ENCODE measurements at regions not wholly inside any gene's neighbourhood (a gene's known extent, or its start where the extent isn't known, plus 50 kb on each side); places are given as distances from the start of the nearest gene placed in this dataset.

DNA sequence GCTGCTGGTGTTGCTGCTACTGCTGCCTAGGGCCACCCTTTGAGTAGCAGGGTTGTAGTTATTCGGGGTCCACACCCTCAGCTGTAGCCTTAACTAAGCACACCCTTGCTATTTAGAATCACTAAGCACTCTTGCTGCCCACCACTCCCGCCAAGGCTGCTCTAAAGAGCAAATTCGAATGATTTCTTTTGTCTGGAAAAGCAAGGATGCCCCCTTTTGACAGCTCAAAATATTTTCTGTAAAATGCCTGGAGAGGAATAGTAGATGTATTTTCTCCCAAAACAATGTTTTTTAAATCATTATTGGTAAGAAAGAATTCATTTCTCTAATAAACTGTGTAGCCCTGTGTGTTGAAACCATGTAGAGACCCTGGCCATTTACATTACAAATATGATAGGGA lies 80.8 kb upstream of the PAPOLG start:
- TF ChIP-seq EZH2 (IDR thresholded peaks at IDR 0.05; ENCODE audit: insufficient read depth, poor library complexity, severe bottlenecking) (no peak), EZH2phosphoT487 (IDR thresholded peaks at IDR 0.05; ENCODE audit: insufficient read depth, low read depth) (no peak)
